ENCODE measurements at regions not wholly inside any gene's neighbourhood (a gene's known extent, or its start where the extent isn't known, plus 50 kb on each side); places are given as distances from the start of the nearest gene placed in this dataset.

DNA sequence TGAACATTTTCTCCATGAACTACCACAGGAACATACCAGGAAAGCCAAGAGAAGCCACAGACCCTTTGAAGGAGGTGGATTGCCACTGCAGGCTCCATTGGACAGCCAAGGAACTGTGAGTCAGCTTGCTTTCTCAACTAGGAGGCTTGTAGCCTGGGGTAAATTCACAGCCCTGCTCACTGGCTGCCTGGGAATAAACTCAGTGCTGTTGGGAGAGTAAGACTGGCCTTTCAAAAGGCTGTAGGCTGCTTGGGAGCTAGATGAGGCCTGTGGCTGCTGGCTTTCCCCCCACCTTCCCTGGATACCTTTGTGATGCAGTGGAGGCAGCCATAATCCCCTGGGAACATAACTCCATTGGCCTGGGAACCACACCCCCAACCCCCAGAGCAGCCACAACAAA, 223.5 kb upstream of the RBMS3 start:
- TF ChIP-seq BHLHE40 (IDR thresholded peaks at IDR 0.05; ENCODE audit: borderline replicate concordance) (no peak), FOXA1 (IDR thresholded peaks at IDR 0.05) (no peak), FOXM1 (IDR thresholded peaks at IDR 0.05; ENCODE audit: borderline replicate concordance) (no peak), NFRKB (IDR thresholded peaks at IDR 0.05) (no peak), SP1 (IDR thresholded peaks at IDR 0.05) (no peak), ZNF384 (IDR thresholded peaks at IDR 0.05) (no peak), LEF1 (IDR thresholded peaks at IDR 0.05; ENCODE audit: borderline replicate concordance) (no peak), HDGF (IDR thresholded peaks at IDR 0.05; ENCODE audit: borderline replicate concordance) (no peak), TARDBP (IDR thresholded peaks at IDR 0.05) (no peak), ELF4 (IDR thresholded peaks at IDR 0.05) (no peak), L3MBTL2 (conservative IDR thresholded peaks at IDR 0.05) (no peak), ARNT (IDR thresholded peaks at IDR 0.05) (no peak)
- TF ChIP-seq, protein P1, sequence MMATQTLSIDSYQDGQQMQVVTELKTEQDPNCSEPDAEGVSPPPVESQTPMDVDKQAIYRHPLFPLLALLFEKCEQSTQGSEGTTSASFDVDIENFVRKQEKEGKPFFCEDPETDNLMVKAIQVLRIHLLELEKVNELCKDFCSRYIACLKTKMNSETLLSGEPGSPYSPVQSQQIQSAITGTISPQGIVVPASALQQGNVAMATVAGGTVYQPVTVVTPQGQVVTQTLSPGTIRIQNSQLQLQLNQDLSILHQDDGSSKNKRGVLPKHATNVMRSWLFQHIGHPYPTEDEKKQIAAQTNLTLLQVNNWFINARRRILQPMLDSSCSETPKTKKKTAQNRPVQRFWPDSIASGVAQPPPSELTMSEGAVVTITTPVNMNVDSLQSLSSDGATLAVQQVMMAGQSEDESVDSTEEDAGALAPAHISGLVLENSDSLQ (IDR thresholded peaks at IDR 0.05), result no peak

Measured in HEK293T (cell line).